Rectal smooth muscle tissue (tissue), 1 donor: ENCODE measurements at regions not wholly inside any gene's neighbourhood (a gene's known extent, or its start where the extent isn't known, plus 50 kb on each side); places are given as distances from the start of the nearest gene placed in this dataset.

Source experiments
- H3K27ac ChIP-seq: one replicate; pipeline ENCODE4 v1.7.0; 2013; ENCODE audit warnings: low read depth, low read length, inconsistent platforms
- H3K27me3 ChIP-seq: one replicate; pipeline ENCODE4 v1.7.0; 2013; ENCODE audit warnings: low read length; ENCODE audit not compliant: control insufficient read depth, insufficient read depth
- H3K36me3 ChIP-seq: one replicate; pipeline ENCODE4 v1.7.0; 2013; ENCODE audit warnings: low read length; ENCODE audit not compliant: control insufficient read depth, insufficient read depth
- H3K4me1 ChIP-seq: one replicate; pipeline ENCODE4 v1.7.0; 2013; ENCODE audit warnings: low read length; ENCODE audit not compliant: control insufficient read depth, insufficient read depth
- H3K4me3 ChIP-seq: one replicate; pipeline ENCODE4 v1.7.0; 2013; ENCODE audit warnings: low read length
- H3K9ac ChIP-seq: one replicate; pipeline ENCODE4 v1.7.0; 2013; ENCODE audit warnings: low read length

GRCh38 chr6:6891949-6892461 is 215.8 kb upstream of the RREB1 start:
- no peak overlapping the region for H3K27ac ChIP-seq
- H3K9ac ChIP-seq: no peak overlapping the region

GRCh38 chr6:6892744-6893583 is 214.8 kb upstream of the RREB1 start:
- no peaks in the 10 kb centered on the region for H3K4me1 ChIP-seq
- no peak overlapping the region for H3K9ac ChIP-seq
- H3K27me3 ChIP-seq: no peaks in the 10 kb centered on the region
- H3K27ac ChIP-seq: no peak overlapping the region
- H3K36me3 ChIP-seq: no peaks in the 10 kb centered on the region
- no peak overlapping the region for H3K4me3 ChIP-seq

More at GRCh38 chr6:6891949-6892461, 215.8 kb upstream of the RREB1 start:
- H3K4me1 ChIP-seq: no peaks in the 10 kb centered on the region
- no peaks in the 10 kb centered on the region for H3K36me3 ChIP-seq
- no peaks in the 10 kb centered on the region for H3K27me3 ChIP-seq
- H3K4me3 ChIP-seq: no peak overlapping the region

- H3K27ac ChIP-seq: no peak overlapping the region
- H3K4me3 ChIP-seq: no peak overlapping the region
- no peaks in the 10 kb centered on the region for H3K4me1 ChIP-seq
- no peaks in the 10 kb centered on the region for H3K36me3 ChIP-seq
- no peak overlapping the region for H3K9ac ChIP-seq
- no peaks in the 10 kb centered on the region for H3K27me3 ChIP-seq
Measured at GRCh38 chr6:6893701-6894100, 214.1 kb upstream of the RREB1 start.

GRCh38 chr6:6895929-6896328 is 211.8 kb upstream of the RREB1 start:
- Histone ChIP-seq H3K36me3 (no peaks in the 10 kb centered on the region), H3K9ac (no peak overlapping the region), H3K4me3 (no peak overlapping the region), H3K27me3 (no peaks in the 10 kb centered on the region), H3K4me1 (no peaks in the 10 kb centered on the region), H3K27ac (no peak overlapping the region)

- Histone ChIP-seq H3K4me1 (no peaks in the 10 kb centered on the region), H3K4me3 (no peak overlapping the region), H3K36me3 (no peaks in the 10 kb centered on the region), H3K9ac (no peak overlapping the region), H3K27me3 (no peaks in the 10 kb centered on the region), H3K27ac (no peak overlapping the region)
Measured at GRCh38 chr6:6897140-6897539, 210.6 kb upstream of the RREB1 start.

- H3K27me3 ChIP-seq: no peaks in the 10 kb centered on the region
- no peaks in the 10 kb centered on the region for H3K4me1 ChIP-seq
- no peak overlapping the region for H3K4me3 ChIP-seq
- no peak overlapping the region for H3K27ac ChIP-seq
- H3K36me3 ChIP-seq: no peaks in the 10 kb centered on the region
- H3K9ac ChIP-seq: no peak overlapping the region
Measured at GRCh38 chr6:6900569-6901204, 207.1 kb upstream of the RREB1 start.

- Histone ChIP-seq H3K36me3 (no peaks in the 10 kb centered on the region), H3K9ac (no peak overlapping the region), H3K4me1 (no peaks in the 10 kb centered on the region), H3K27me3 (no peaks in the 10 kb centered on the region), H3K4me3 (no peak overlapping the region), H3K27ac (no peak overlapping the region)
Measured at GRCh38 chr6:6901205-6901719, 206.5 kb upstream of the RREB1 start.

GRCh38 chr6:6901945-6902344 is 205.8 kb upstream of the RREB1 start:
- H3K36me3 ChIP-seq: no peaks in the 10 kb centered on the region
- no peak overlapping the region for H3K4me3 ChIP-seq
- H3K27me3 ChIP-seq: no peaks in the 10 kb centered on the region
- no peak overlapping the region for H3K9ac ChIP-seq
- H3K4me1 ChIP-seq: no peaks in the 10 kb centered on the region
- no peak overlapping the region for H3K27ac ChIP-seq

GRCh38 chr6:6905961-6906518 is 201.7 kb upstream of the RREB1 start:
- H3K4me3 ChIP-seq: no peak overlapping the region
- no peaks in the 10 kb centered on the region for H3K36me3 ChIP-seq
- no peak overlapping the region for H3K9ac ChIP-seq
- H3K4me1 ChIP-seq: no peaks in the 10 kb centered on the region
- H3K27ac ChIP-seq: no peak overlapping the region
- H3K27me3 ChIP-seq: no peaks in the 10 kb centered on the region

- Histone ChIP-seq H3K9ac (no peak overlapping the region), H3K4me1 (no peaks in the 10 kb centered on the region), H3K27ac (no peak overlapping the region), H3K4me3 (no peak overlapping the region), H3K27me3 (no peaks in the 10 kb centered on the region), H3K36me3 (no peaks in the 10 kb centered on the region)
Measured at GRCh38 chr6:6906570-6907213, 201.1 kb upstream of the RREB1 start.

GRCh38 chr6:6907286-6907685 is 200.5 kb upstream of the RREB1 start:
- H3K27me3 ChIP-seq: no peaks in the 10 kb centered on the region
- H3K4me3 ChIP-seq: no peak overlapping the region
- no peak overlapping the region for H3K9ac ChIP-seq
- no peaks in the 10 kb centered on the region for H3K36me3 ChIP-seq
- H3K4me1 ChIP-seq: no peaks in the 10 kb centered on the region
- no peak overlapping the region for H3K27ac ChIP-seq

- H3K27me3 ChIP-seq: no peaks in the 10 kb centered on the region
Measured at GRCh38 chr6:6908121-6908520, 199.6 kb upstream of the RREB1 start.

More at GRCh38 chr6:6908121-6908520, 199.6 kb upstream of the RREB1 start:
- Histone ChIP-seq H3K4me3 (no peak overlapping the region), H3K4me1 (no peaks in the 10 kb centered on the region), H3K27ac (no peak overlapping the region), H3K36me3 (no peaks in the 10 kb centered on the region), H3K9ac (no peak overlapping the region)
